SH-SY5Y (cell line): ENCODE measurements at regions not wholly inside any gene's neighbourhood (a gene's known extent, or its start where the extent isn't known, plus 50 kb on each side); places are given as distances from the start of the nearest gene placed in this dataset.

Experiments used
- GATA2 ChIP-seq: IDR thresholded peaks from 2 replicates; pipeline ENCODE4 v1.6.1; 2011; ENCODE audit warnings: mild to moderate bottlenecking, low read depth, low read length
- GATA3 ChIP-seq: IDR thresholded peaks from 2 replicates; pipeline ENCODE4 v1.6.1; 2011; ENCODE audit warnings: low read depth, mild to moderate bottlenecking, low read length, moderate library complexity

DNA sequence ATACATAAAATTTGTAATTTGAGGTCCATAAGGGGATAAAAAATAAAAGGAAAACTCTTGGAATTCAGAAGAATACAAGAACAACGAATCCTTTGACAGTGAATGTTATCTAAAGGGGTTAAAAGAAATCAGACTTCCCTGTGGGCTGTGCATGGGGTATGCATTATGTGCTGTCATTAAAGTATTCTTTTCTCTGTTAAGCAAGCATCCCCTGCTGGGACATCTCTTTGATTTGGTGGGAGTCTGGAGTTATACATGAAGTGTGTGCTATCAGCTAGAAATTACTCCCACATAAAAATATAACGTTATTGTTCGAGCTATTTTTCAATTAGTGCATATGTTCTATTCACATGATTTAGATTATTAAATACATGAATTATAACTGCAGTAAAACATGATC is 195.2 kb downstream of the CENPW start:
- no peak for TF ChIP-seq GATA3
- TF ChIP-seq GATA2 = no peak
